NCI-H446 (cell line): ENCODE measurements at regions not wholly inside any gene's neighbourhood (a gene's known extent, or its start where the extent isn't known, plus 50 kb on each side); places are given as distances from the start of the nearest gene placed in this dataset.
"Not testable (repeated sequence)": the region's sequence is repeated elsewhere in the genome, so short reads cannot be mapped to it uniquely, and the experiment has no call there.

ENCODE experiments used
- DNase-seq, 2 experiments: peaks; one replicate each; lab custom pipeline; 2025; lab: John Stamatoyannopoulos, UW

- no peak for DNase-seq
Observed at GRCh38 chr9:22650946-22651345, 204.3 kb downstream of the DMRTA1 start.

GRCh38 chr9:22654833-22655232 lies 208.2 kb downstream of the DMRTA1 start:
- DNase-seq, result no peak

GRCh38 chr9:22657713-22658112 lies 211.1 kb downstream of the DMRTA1 start:
- DNase-seq, result no peak

- DNase-seq, result not testable (repeated sequence)
Observed at GRCh38 chr9:22658484-22658883, 211.9 kb downstream of the DMRTA1 start.

GRCh38 chr9:22682536-22682935 lies 235.9 kb downstream of the DMRTA1 start:
- no peak for DNase-seq

- peak in 1 of 2 experiments; percentile 55 for DNase-seq
Observed at GRCh38 chr9:22682961-22683699, 236.5 kb downstream of the DMRTA1 start.

- DNase-seq, result no peak
Observed at GRCh38 chr9:22683700-22684075, 237.1 kb downstream of the DMRTA1 start.

GRCh38 chr9:22693156-22693555 lies 246.5 kb downstream of the DMRTA1 start:
- DNase-seq, result no peak

GRCh38 chr9:22700171-22700570 lies 253.5 kb downstream of the DMRTA1 start:
- peak; percentile 13 to 37 for DNase-seq

- DNase-seq, result no peak
Observed at GRCh38 chr9:22718653-22719052, 272.0 kb downstream of the DMRTA1 start.

- DNase-seq, result no peak
Observed at GRCh38 chr9:22722492-22722891, 275.9 kb downstream of the DMRTA1 start.

GRCh38 chr9:22731786-22732185 lies 285.2 kb downstream of the DMRTA1 start:
- DNase-seq, result no peak

GRCh38 chr9:22739712-22740111 lies 293.1 kb downstream of the DMRTA1 start:
- DNase-seq, result no peak

GRCh38 chr9:22740781-22741180 lies 294.2 kb downstream of the DMRTA1 start:
- no peak for DNase-seq

GRCh38 chr9:22742401-22742800 lies 295.8 kb downstream of the DMRTA1 start:
- DNase-seq, result no peak

- no peak for DNase-seq
Observed at GRCh38 chr9:22773501-22774220, 327.0 kb downstream of the DMRTA1 start.

GRCh38 chr9:22790329-22790728 lies 343.7 kb downstream of the DMRTA1 start:
- no peak for DNase-seq

- no peak for DNase-seq
Observed at GRCh38 chr9:22808876-22809275, 362.3 kb downstream of the DMRTA1 start.

GRCh38 chr9:22809371-22809770 lies 362.7 kb downstream of the DMRTA1 start:
- DNase-seq, result no peak

GRCh38 chr9:22813529-22813928 lies 366.9 kb downstream of the DMRTA1 start:
- DNase-seq, result peak; percentile 43 to 68

GRCh38 chr9:22815246-22815645 lies 368.6 kb downstream of the DMRTA1 start:
- no peak for DNase-seq

GRCh38 chr9:22817181-22817580 lies 370.6 kb downstream of the DMRTA1 start:
- no peak for DNase-seq

- no peak for DNase-seq
Observed at GRCh38 chr9:22829236-22829635, 382.6 kb downstream of the DMRTA1 start.

- no peak for DNase-seq
Observed at GRCh38 chr9:22838266-22838665, 391.6 kb downstream of the DMRTA1 start.
